ENCODE measurements at regions not wholly inside any gene's neighbourhood (a gene's known extent, or its start where the extent isn't known, plus 50 kb on each side); places are given as distances from the start of the nearest gene placed in this dataset.
"Not testable (repeated sequence)": the region's sequence is repeated elsewhere in the genome, so short reads cannot be mapped to it uniquely, and the experiment has no call there.

- DNase-seq = no peak
Measured at GRCh38 chr2:35931115-35931514, 424.5 kb upstream of the CRIM1 start.

- no peak for DNase-seq
Measured at GRCh38 chr2:35929551-35929950, 426.0 kb upstream of the CRIM1 start.

GRCh38 chr2:35920061-35920460, 435.5 kb upstream of the CRIM1 start:
- DNase-seq = no peak

- DNase-seq = no peak
Measured at GRCh38 chr2:35915261-35915660, 440.3 kb upstream of the CRIM1 start.

GRCh38 chr2:35891936-35892335, 463.6 kb upstream of the CRIM1 start:
- DNase-seq = no peak

GRCh38 chr2:35891528-35891927, 464.1 kb upstream of the CRIM1 start:
- DNase-seq = no peak

GRCh38 chr2:35887146-35887545, 468.4 kb upstream of the CRIM1 start:
- DNase-seq = no peak

GRCh38 chr2:35873921-35874320, 481.7 kb upstream of the CRIM1 start:
- no peak for DNase-seq

- no peak for DNase-seq
Measured at GRCh38 chr2:35871672-35872071, 483.9 kb upstream of the CRIM1 start.

GRCh38 chr2:35870713-35871112, 484.9 kb upstream of the CRIM1 start:
- no peak for DNase-seq

- DNase-seq = no peak
Measured at GRCh38 chr2:35864141-35864540, 491.4 kb upstream of the CRIM1 start.

- DNase-seq = no peak
Measured at GRCh38 chr2:35858216-35858615, 497.4 kb upstream of the CRIM1 start.

- no peak for DNase-seq
Measured at GRCh38 chr2:35857498-35857897, 498.1 kb upstream of the CRIM1 start.

- no peak for DNase-seq
Measured at GRCh38 chr2:35831385-35831784, 524.2 kb upstream of the CRIM1 start.

- no peak for DNase-seq
Measured at GRCh38 chr2:35830833-35831232, 524.7 kb upstream of the CRIM1 start.

GRCh38 chr2:35827086-35827485, 528.5 kb upstream of the CRIM1 start:
- no peak for DNase-seq

GRCh38 chr2:35822716-35823115, 532.9 kb upstream of the CRIM1 start:
- DNase-seq = no peak

- DNase-seq = no peak
Measured at GRCh38 chr2:35821675-35822074, 533.9 kb upstream of the CRIM1 start.

GRCh38 chr2:35820391-35820790, 535.2 kb upstream of the CRIM1 start:
- no peak for DNase-seq

- DNase-seq = no peak
Measured at GRCh38 chr2:35819033-35819432, 536.5 kb upstream of the CRIM1 start.

- DNase-seq = not testable (repeated sequence)
Measured at GRCh38 chr2:35818359-35818758, 537.2 kb upstream of the CRIM1 start.

GRCh38 chr2:35814597-35814996, 541.0 kb upstream of the CRIM1 start:
- DNase-seq = not testable (repeated sequence)

GRCh38 chr2:35803126-35803525, 552.5 kb upstream of the CRIM1 start:
- DNase-seq = no peak

- no peak for DNase-seq
Measured at GRCh38 chr2:35794796-35795450, 560.7 kb upstream of the CRIM1 start.

GRCh38 chr2:35790292-35790691, 565.3 kb upstream of the CRIM1 start:
- DNase-seq = no peak

GRCh38 chr2:35788543-35788942, 567.0 kb upstream of the CRIM1 start:
- no peak for DNase-seq

Measured in right hindlimb (tissue), 1 donor.